Activated CD4-positive, alpha-beta T cell treated with anti-CD3 and anti-CD28 coated beads, Interleukin-2, Interleukin-4, amounts not matched to agents 100 ng/mL and 50 ng/mL, durations not matched to agents 16 hours and 8 hours (primary cell): ENCODE measurements at regions not wholly inside any gene's neighbourhood (a gene's known extent, or its start where the extent isn't known, plus 50 kb on each side); places are given as distances from the start of the nearest gene placed in this dataset.

ENCODE experiments used
- DNase-seq: peaks from one replicate; pipeline ENCODE4 v3.0.0-alpha.2; 2020; ENCODE audit warnings: low spot score

GRCh38 chr6:145319605-145320004 is 415.7 kb downstream of the EPM2A start:
- DNase-seq = no peak

DNA sequence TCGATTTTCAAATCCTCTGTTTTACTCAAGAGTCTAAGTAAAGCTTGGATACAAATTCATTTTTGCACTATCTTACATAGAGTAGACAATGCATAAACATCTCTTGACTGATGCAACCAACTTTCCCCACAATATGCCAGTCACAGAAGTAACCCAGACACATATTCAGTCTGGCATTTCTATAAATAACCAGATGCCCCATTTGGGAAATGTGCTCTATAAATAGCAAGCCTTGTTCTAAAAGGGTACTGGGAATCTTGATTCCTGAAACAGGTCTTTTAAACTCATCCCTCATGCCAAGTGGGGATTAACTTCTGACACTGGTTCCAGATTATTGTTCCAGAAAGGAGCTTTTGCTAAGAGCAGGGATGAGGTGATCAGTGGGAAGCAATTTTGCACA is 411.7 kb downstream of the EPM2A start:
- DNase-seq = no peak

GRCh38 chr6:145327586-145327985 is 407.7 kb downstream of the EPM2A start:
- DNase-seq = no peak

GRCh38 chr6:145329257-145329656 is 406.1 kb downstream of the EPM2A start:
- no peak for DNase-seq

GRCh38 chr6:145331066-145331465 is 404.3 kb downstream of the EPM2A start:
- no peak for DNase-seq

DNA sequence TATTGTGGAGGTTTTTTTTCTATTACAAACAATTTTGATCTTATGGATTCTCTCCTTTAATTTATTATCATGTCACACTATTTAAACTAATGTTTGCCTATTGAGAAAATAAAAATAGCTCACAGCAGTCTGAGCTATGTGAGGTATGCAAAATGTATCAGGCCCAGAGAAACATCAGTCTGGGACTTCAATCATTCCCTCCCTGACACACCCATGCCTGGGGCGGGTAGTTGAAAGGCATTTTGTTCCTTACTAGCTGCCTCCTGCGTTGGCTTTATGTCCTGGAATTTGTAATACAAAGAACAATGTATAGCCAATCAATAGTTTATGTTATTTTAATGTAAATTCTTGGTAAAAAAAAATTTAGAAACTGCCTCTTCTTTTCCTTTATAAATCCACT is 403.3 kb downstream of the EPM2A start:
- no peak for DNase-seq

DNA sequence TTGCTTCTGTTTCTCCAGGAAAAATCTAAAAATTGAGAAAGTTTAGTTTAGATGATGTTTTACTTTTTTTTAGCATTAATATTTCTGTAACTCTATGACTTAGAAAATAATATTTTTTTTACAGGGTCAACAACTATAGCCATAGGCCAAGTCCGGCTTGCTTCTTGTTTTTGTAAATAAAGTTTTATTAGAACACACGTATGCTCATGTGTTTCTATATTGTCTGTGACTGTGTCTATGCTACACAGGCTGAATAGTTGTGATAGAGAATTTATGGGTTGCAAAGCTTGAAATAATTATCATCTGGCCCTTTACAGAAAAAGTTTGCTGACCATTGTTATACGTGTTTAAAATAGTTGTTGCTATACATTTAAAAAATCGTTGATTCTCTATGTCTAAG is 399.2 kb downstream of the EPM2A start:
- DNase-seq = no peak

GRCh38 chr6:145339089-145339488 is 396.2 kb downstream of the EPM2A start:
- DNase-seq = no peak

DNA sequence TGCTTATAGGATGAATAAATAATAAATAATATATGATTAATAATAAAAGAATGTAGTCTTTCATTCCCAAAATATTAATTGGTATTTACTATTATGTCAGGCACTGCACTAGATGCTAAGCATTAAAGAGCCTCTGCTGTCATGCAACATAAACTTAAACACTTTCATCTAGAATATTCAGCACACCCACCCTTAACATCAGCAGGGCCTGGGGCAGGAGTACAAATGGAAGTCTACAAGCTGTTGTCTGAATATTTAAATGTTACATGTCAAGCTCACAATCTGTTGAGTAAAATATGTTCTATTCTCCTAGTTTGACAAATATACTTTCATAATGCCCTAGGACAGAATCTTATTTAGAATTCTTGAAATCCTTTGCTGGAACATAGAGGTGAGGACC is 395.1 kb downstream of the EPM2A start:
- no peak for DNase-seq

DNA sequence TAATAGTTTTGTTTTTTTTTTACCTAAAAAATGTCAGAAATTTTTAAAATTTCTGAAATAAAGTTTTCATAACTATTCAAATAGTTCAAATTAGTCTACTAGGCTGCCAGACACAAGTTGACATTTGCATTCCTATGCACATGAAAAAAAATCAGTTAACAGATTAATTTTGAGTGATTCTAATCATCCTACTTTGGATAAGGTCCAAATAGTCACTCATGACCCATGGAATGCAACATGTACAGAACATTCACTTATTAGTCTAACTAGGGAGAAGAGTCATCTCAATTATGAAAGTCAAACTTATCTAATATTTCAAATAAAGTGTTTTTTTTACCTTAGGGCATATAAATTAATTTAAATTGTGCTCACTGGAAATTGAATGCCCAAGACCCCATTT is 390.2 kb downstream of the EPM2A start:
- no peak for DNase-seq

GRCh38 chr6:145347216-145347615 is 388.1 kb downstream of the EPM2A start:
- no peak for DNase-seq

DNA sequence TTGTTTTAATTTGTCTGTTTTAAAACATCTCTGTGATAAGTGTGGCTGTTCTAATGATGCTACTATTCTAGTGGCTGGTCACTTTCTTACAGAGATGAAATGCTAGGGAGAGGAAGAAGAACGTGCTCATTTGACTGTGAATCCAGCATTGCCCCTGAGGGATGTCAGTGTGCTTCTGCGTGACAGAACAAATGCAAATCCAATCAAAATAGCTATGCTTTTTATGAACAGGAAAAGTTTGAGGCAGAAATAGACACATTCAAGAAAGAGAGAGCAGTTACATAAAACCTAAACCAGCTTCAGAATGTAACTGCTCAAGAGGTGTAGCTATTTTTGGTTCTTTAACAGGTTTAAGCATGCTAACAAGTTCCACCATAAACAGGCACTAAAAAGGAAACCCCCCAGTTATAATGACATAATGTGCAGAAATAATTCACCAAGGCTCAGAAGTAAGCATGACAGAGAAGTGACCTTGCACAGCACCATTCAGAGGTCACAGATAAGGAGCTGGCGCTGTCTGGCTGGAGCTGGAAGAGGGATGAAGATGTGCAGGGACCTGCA is 385.3 kb downstream of the EPM2A start:
- no peak for DNase-seq

GRCh38 chr6:145350928-145351327 is 384.4 kb downstream of the EPM2A start:
- no peak for DNase-seq

GRCh38 chr6:145352382-145353080 is 382.8 kb downstream of the EPM2A start:
- DNase-seq = no peak

DNA sequence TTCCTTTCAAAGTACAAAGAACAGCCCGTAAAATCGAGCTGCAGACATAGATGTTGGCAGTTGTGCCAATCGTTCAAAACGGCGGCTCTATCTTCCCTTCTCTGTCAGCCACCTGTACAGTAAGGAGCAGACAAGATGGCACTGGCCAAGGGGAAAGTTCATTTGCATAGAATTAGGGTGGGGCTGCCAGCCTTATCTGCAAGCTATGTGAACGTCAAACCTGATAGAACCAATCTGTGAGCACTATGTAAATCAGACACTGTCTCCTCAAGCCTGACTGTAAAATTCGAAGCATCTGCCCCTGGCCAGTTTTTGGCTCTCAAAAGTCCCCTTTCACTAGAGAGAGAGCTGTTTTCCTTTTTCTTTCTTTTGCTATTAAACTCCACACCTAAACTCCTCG is 374.5 kb downstream of the EPM2A start:
- DNase-seq = no peak

DNA sequence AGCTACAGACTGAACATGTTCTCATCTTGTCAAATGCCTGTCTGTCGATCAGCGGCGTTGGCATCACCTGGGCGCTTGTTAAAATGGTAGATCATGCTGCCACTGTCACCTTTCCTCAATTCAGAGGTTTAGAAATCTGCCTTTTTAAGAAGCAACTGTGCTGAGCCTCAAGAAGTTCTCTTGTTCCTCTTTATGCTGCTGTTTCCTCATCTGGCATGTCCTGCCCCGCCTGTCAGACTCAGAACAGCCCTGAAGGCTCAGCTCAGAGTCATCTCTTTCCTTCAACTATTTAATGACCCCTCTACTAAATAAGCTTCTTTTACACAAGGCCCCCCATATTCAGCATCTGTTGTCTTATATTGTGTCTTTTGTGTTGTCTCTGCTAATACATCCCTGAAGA is 368.2 kb downstream of the EPM2A start:
- DNase-seq = no peak

DNA sequence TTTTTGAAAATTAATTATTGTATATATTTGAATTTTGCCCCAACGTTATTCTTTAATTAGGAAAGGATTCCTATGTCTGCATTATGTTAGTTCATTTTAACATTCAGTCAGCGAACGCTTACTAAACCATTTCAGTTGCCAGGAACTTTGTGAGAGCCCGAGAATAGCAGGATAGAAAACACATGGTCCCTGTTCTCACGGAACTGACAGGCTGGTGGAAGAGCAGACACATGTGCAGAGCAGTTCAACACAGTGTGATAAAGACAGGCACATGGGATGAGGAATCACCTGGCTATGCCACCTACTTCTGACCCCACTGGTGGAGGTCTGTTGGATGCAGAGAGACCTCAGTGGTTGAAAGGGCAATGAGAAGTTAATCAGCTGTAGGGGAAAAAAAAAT is 367.2 kb downstream of the EPM2A start:
- DNase-seq = no peak

DNA sequence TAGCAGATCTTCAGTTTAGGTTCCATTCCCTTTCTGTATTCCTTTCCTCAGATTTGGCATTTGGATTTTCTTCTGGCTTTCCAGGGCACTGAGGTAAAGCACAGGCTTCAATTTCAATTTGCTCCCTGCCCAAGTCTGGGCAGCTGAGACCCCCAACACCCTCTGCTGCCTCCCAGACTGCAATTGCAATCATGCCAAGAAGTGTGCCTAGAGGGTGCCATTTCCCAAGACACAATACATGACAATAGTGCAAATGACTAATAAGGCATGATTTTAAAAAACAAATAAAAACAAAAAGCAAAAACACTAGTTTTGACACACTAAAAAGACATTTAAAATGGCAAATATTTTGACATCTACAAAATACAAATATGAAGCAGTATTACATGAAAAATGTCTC is 364.8 kb downstream of the EPM2A start:
- DNase-seq = no peak

DNA sequence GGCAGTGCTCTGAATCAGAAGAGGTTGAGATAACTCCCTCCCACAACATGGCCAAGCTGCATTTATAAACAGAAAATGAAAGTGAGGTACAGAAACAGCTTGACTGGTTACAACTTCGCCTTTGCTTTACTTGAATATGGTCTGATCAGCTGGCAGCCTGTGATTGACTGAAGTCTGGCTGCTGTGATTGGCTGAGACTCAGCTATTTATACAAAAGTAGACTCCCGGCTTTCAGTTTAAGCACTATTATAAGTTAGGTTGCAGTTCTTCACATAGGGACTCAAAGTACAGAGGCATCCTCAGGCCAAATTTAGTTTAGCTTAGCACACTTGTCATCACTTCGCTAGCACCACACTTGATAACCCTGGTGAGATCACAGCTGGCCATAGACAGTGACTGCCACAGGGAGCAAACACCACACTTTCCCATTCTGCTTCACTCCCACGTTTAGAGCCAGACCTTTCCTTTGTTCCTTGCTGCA is 362.6 kb downstream of the EPM2A start:
- peak; percentile 18 for DNase-seq

GRCh38 chr6:145373826-145374225 is 361.5 kb downstream of the EPM2A start:
- DNase-seq = no peak

DNA sequence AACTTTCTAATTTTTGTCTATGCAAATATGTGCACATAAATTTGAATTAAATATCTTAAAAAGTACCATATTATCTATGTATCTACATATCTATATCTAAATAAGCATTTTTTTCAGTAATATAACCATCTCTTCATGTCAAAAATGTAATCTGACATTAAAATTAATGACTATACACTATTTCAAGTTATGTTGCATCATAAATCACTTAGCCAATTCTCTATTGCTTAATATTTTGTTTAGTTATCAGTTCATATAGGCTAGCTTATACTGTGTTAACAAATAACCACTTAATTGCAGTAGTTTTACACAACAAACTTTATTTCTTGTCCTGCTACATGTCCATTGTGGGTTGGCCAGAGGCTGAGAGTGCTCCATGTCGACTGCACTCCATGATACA is 360.8 kb downstream of the EPM2A start:
- no peak for DNase-seq

DNA sequence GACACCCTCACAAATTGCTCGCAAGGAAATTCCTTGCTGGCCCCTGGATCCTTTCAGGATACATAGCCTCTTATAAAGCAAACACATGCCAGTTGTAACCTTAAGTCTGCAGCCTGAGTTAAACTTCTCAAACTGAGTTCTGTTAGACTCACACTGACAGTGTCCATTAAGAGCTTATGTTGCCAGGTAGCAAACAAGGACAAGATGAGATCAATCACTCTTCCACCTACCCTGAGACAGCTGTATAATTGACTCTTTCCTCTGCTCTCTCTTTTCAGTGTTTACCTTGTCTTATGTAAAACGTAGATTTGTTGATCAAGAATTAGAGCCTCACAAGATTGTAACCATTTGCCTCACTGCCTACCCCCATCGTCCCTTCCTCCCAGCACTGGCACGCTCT is 359.8 kb downstream of the EPM2A start:
- DNase-seq = no peak

DNA sequence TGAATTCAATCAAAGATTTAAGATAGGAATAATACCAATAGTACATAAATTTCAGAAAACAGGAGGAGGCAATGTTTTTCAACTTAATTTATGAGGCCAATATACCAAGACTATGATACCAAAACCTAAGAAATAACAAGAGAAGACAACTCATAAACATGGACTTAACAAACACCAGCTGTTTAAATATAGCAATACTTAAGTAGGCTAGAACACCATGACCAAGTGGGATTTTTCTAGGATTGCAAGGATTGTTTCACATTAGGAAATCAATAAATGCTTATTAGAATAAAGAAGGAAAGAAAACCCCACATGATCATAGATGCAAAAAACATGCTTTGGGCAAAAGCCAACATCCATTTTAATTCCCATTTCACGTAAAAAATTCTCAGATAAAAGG is 355.1 kb downstream of the EPM2A start:
- no peak for DNase-seq

- no peak for DNase-seq
These were observed 353.4 kb downstream of the EPM2A start for GRCh38 chr6:145381941-145382340.
